Endothelial cell of hepatic sinusoid (primary cell): ENCODE measurements at regions not wholly inside any gene's neighbourhood (a gene's known extent, or its start where the extent isn't known, plus 50 kb on each side); places are given as distances from the start of the nearest gene placed in this dataset.

ENCODE experiments used
- in situ Hi-C: cut with HindIII; loops from 2 replicates; pipeline ENCODE4 v1.10.0; 2017; ENCODE audit warnings: low sequenced_read_pairs

- in situ Hi-C loops = no loop called here
These were observed 63.7 kb upstream of the PSMD7 start for GRCh38 chr16:74232806-74233465.

GRCh38 chr16:74230126-74230525, 66.5 kb upstream of the PSMD7 start:
- in situ Hi-C loops = no loop called here

- in situ Hi-C loops = no loop called here
These were observed 70.2 kb upstream of the PSMD7 start for GRCh38 chr16:74226338-74226954.

- in situ Hi-C loops = no loop called here
These were observed 71.6 kb upstream of the PSMD7 start for GRCh38 chr16:74224828-74225612.

GRCh38 chr16:74221828-74222227, 74.8 kb upstream of the PSMD7 start:
- in situ Hi-C loops = no loop called here

GRCh38 chr16:74219706-74220105, 76.9 kb upstream of the PSMD7 start:
- in situ Hi-C loops = no loop called here

GRCh38 chr16:74218871-74219270, 77.7 kb upstream of the PSMD7 start:
- in situ Hi-C loops = no loop called here

- in situ Hi-C loops = no loop called here
These were observed 80.3 kb upstream of the PSMD7 start for GRCh38 chr16:74216319-74216718.

- in situ Hi-C loops = no loop called here
These were observed 81.4 kb upstream of the PSMD7 start for GRCh38 chr16:74215249-74215648.

GRCh38 chr16:74213372-74213771, 83.2 kb upstream of the PSMD7 start:
- in situ Hi-C loops = loop anchor here (5.0 kb wide), 1 partner anchor 41 kb away; no protein-coding TSS in a partner anchor

GRCh38 chr16:74210245-74210644, 86.4 kb upstream of the PSMD7 start:
- in situ Hi-C loops = loop anchor here (5.0 kb wide), 1 partner anchor 38 kb away; no protein-coding TSS in a partner anchor

GRCh38 chr16:74202009-74202408, 94.6 kb upstream of the PSMD7 start:
- in situ Hi-C loops = no loop called here

GRCh38 chr16:74201576-74201975, 95.0 kb upstream of the PSMD7 start:
- in situ Hi-C loops = no loop called here

- in situ Hi-C loops = no loop called here
These were observed 95.7 kb upstream of the PSMD7 start for GRCh38 chr16:74200921-74201320.

GRCh38 chr16:74199842-74200124, 96.8 kb upstream of the PSMD7 start:
- in situ Hi-C loops = no loop called here

GRCh38 chr16:74199066-74199841, 97.4 kb upstream of the PSMD7 start:
- in situ Hi-C loops = no loop called here

- in situ Hi-C loops = no loop called here
These were observed 104.3 kb upstream of the PSMD7 start for GRCh38 chr16:74192281-74192797.

GRCh38 chr16:74190292-74190691, 106.3 kb upstream of the PSMD7 start:
- in situ Hi-C loops = no loop called here

- in situ Hi-C loops = no loop called here
These were observed 107.8 kb upstream of the PSMD7 start for GRCh38 chr16:74188856-74189255.

- in situ Hi-C loops = no loop called here
These were observed 110.0 kb upstream of the PSMD7 start for GRCh38 chr16:74186561-74186971.

- in situ Hi-C loops = no loop called here
These were observed 111.8 kb upstream of the PSMD7 start for GRCh38 chr16:74184839-74185238.
